C1 segment of cervical spinal cord (tissue), 14 donors: ENCODE measurements at regions not wholly inside any gene's neighbourhood (a gene's known extent, or its start where the extent isn't known, plus 50 kb on each side); places are given as distances from the start of the nearest gene placed in this dataset.

Experiments
- DNase-seq, 14 donors: peaks; one replicate each; lab custom pipeline; 2025; lab: John Stamatoyannopoulos, UW

DNA sequence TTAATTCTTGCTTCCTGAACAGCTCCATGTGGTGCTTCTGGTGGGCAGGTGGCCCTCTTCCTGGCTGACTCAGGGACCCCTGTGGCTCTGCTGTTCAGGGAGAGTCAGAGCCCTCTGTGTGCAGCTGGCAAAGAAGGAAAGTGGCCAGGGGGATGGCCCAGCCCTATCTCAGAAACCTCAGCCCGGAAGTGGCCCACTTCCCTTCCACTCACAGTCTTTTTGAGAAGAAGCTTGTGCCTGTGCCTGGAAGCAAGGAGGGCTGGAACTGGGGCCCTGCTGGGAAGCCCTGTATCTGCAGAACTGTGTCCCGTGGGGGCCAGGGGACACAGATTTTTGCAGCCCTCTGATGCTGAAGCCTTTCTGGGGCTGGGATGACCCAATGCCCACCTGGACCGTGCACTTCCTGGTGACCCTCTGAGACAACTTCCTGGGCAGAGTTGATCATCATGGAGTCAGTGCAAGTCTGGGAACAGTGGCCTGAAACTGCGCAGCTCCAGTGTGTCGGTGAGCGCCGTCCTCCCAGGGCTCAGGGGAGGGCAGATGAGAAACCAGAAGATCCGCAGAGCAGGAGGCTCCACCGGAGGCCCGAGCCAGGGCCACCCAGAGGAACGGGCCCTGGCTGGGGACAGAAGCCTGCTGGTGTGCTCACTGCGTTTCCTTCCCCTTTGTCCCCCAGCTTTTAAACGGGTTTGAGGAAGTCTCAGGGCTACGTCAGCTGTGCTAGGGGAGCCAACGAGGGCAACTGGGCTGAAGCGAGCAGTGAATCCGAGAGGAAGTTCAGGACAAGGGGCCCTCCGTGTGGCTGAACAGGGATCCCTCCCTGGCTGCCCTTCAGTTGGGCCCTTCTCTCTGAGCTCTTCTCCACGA is 217.4 kb upstream of the RTL1 start:
- DNase-seq = peak in 9 of 14 donors; percentile 4 to 51 (median 28)

GRCh38 chr14:101121508-101122139 is 218.1 kb upstream of the RTL1 start:
- no peak for DNase-seq

DNA sequence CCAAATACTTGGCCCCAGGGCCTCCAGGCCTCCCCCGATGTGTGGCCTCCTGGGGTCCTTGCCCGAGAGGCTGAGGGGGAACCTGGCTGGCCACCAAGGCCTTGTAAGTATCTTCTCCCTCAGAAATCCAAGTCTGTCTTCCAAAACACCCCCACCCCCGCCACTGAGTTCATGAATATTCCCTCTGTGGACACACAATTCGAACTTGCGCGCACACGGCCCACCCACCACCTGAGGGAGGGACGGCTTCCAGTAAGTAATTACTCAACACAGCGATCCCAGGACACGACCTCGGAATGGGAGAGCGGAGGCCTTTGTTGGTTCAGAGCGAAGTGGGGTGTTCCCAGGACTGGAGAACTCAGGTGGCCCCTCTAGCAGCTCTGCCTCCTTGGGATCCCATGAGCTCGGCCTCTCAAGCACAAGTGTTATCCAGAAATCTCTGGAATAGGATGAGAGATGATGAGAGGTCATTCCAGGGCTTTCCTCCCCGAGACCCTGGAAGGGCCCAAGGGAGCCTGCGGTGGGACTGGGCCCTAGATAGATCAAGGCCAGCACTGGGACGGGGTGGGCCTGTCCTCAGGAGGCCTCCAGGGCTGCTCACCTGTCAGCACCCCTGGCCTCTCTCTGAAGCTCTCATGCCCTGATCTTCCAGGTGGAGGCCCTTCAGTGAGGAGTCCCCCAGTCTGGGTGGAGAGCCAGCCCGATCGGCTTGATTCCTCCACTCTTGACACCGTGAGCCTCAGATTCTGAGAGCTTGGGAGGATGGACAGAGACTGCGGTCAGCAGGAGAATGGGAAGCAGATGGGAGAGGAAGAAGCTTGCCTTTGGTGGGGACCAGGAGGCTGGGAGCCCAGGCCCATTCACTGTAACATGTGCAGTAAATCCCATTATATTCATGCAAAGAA is 219.0 kb upstream of the RTL1 start:
- DNase-seq = no peak

- no peak for DNase-seq
Measured at GRCh38 chr14:101123618-101124510, 220.3 kb upstream of the RTL1 start.

GRCh38 chr14:101124815-101125214 is 221.3 kb upstream of the RTL1 start:
- DNase-seq = no peak

DNA sequence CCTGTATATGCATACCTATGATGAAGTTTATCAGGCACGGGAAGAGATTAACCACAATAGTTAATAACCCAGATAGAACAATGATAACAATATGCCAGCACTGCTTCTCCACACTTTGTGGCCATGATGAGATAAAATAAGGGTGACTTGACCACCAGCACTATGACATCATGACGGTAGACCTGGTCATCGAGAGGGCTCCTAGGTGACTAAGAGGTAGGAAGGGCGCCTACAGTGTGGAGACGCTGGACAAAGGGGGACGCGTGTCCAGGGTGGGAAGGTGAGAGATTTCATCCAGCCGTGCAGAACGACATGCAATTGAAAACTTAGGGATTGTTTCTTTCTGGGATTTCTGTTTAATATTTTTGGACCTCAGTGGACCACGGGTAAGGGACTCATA is 221.8 kb upstream of the RTL1 start:
- no peak for DNase-seq

GRCh38 chr14:101125719-101126651 is 222.5 kb upstream of the RTL1 start:
- no peak for DNase-seq

DNA sequence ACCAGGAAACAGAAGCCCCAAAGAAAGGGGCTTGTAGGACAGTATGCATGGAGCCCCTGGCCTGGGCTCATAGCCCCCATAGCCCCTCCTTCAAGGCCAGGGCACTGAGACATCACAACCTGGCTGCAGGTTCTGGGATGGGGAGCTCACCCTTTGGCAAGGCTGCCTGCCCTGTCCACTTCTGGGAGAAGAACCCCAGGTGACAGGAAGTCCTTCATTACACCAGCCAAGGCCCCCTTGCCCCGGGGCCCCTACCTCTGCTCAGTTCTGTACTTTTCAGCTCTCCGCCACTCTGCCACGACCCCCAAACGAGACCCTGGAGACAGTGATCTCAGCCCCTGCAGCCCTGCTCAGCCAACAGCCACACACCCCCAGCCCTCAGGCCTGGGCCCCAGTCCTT is 223.2 kb upstream of the RTL1 start:
- no peak for DNase-seq

DNA sequence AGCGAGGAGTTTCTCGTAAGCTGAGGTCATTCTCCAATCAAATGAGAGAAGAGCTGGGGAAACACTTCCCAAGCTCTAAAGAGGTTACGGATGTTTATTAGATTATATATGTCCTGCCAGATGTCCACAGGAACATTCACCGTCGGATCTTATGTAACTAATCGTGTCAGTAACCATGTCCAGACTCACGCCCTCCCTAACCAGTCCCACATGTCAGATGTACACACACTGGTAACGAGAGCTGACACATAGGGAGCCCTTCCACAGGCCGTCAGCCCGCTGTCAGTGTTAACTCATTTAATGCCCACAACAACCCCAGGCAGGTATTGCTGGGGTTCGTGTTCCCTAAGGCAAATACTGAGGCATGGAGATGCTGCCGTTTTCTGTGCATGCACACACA is 223.7 kb upstream of the RTL1 start:
- no peak for DNase-seq

DNA sequence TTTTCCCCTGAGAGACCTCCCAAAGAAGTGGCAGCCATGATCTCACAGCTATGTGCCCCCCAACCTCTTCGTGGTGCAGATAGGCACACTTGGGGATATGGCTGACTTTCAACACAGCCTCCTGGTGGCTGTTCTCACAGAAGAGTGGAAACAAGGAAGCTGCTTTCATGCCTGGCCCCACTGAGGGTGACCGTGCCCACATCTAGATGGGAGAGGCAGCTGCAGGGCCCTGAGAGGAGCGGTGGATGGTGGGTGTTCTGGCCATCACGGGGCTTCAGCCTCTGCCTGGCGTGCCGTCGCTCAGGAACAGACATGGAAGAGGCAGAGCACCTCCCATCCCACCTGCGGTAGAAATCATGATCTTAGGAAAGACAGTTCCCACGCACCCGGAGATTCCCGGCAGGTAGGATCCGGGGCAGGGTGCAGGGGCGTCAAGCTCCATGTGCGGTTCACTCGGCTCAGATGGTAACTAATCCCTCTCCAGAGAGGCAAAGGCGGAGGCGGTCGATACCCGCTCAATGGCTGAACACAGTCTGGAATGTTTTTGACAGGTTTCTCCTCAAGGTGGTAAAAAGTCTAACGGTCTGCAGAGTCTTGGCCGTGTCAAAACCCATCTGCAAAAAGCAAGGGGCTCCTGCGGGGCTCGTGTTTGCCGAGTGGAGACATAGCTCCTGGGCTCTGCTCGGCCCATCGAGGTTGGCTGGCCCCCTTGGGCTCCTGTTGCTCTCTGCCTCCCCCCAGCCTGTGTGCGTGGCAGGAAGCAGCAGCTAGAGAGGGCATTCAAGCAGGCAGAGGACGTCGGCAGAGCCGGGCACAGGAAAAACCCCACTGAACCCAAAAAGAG is 225.2 kb upstream of the RTL1 start:
- no peak for DNase-seq

- no peak for DNase-seq
Measured at GRCh38 chr14:101129521-101130167, 226.1 kb upstream of the RTL1 start.

DNA sequence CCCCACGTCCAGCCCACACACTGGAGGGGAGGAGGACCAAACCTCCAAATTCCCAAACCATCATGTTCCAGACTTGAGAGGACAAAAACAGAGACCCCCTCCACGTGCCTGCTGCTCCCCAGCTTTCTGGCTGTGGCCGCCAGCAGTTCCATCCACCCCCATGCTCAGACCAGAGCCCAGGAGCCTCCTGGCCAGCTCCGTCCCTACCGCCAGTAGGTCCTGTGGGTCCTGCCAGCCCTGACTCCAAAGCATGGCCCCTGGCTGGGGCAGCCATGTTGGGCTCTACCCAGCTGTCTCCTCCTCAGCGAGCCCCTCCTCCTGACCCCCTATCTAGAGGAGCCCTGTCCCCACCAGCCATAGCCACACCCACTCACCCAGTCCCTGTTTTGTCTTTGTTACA is 227.3 kb upstream of the RTL1 start:
- no peak for DNase-seq

GRCh38 chr14:101131451-101131916 is 228.0 kb upstream of the RTL1 start:
- DNase-seq = no peak

GRCh38 chr14:101132051-101132571 is 228.6 kb upstream of the RTL1 start:
- DNase-seq = no peak

DNA sequence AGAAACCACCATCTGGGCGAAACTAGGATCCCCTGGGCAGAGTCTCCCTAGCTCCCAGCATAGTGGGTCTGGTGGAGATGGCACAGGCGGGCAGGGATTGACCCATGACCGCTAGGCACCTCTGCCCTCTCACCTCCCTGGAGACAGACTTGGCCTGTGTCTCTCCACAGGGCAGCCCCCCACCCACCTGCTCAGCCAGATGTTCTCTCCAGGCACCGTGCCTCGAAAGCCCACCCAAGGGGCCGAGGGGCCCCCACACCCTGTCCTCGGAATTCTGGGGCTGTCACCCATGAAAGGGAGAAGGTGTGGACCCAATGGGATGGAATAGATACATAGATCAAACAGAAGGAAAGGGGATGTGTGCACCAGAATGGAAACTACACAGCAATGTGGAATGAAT is 229.1 kb upstream of the RTL1 start:
- no peak for DNase-seq

DNA sequence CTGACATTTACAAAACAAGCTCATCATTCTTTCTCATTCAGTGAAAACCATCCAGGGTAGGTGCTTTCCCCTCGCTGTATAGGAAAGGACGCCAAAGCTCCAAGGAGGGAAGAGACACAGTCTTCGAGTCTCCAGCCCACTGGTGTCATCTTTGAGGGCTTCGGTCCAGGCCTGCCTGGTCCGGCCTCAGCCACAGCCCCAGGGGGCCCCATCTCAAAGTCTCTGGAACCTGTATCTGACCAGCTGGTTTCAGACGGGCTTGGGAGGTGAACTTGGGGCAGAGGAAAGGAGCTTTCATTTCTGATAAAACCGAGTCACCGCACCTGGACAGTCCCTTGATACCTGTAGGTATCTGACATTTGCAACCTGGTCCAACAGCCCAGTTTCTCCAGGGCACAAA is 229.5 kb upstream of the RTL1 start:
- DNase-seq = no peak

DNA sequence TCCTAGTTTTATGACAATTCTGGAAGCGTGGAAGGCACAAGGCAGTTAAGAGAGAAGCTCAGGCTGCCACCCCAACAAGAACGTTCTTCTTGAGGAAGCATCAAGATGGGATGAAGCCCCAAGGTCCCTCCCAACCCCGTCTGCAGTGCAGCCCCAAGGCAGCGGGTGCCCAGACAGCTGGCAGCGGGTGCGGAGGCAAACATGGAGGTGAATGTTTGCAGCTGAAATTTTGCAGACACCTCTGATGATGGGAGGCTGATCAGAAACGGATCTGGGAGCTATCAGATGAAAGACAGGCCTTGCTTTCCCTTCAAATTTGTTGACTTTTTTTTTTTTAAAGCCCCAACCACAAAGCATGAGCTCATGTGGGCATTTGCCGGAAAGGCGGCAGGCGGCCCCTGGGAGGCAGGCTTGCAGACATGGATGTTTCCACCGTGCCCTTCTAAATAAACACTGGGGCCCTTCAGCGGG is 230.7 kb upstream of the RTL1 start:
- no peak for DNase-seq

DNA sequence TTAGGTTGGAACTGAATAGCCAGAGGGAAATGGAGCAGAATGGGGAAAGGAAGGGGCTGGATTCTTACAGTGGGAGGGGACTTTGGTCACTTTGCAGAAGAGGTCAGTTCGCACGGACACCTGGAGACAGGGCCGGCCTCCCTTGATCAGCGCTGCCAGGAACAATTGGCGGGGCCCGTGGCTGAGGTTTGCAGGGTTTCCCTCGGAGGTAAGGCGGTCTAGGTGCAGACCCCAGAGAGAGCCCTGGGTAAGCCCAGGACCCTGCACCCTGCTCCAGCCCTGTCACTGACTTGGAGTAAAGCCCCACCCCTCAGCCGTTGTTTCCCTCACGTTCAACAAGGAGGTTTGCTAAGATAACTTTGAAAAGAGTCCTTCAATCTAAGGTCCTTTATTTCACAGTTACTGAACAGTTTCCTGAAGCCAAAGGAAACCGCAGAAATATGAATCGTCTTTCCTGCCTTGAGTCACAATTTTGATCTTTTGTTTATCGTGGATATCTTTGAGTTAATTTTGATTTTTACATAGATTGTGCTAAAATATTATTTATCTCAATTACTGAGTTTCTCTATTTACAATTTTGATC is 231.4 kb upstream of the RTL1 start:
- DNase-seq = no peak
